HG03342 (cell line): ENCODE measurements at regions not wholly inside any gene's neighbourhood (a gene's known extent, or its start where the extent isn't known, plus 50 kb on each side); places are given as distances from the start of the nearest gene placed in this dataset.
"Not testable (repeated sequence)": the region's sequence is repeated elsewhere in the genome, so short reads cannot be mapped to it uniquely, and the experiment has no call there.

ENCODE experiments used
- ATAC-seq: cut with Tn5 transposase; IDR thresholded peaks from one replicate; pipeline ENCODE4 v1.9.1; 2021; ENCODE audit warnings: mild to moderate bottlenecking, moderate library complexity; ENCODE audit not compliant: unreplicated experiment

GRCh38 chr10:71107117-71107516 is 105.3 kb upstream of the UNC5B start:
- ATAC-seq, result not testable (repeated sequence)

- ATAC-seq, result not testable (repeated sequence)
Observed at GRCh38 chr10:71108042-71108441, 104.3 kb upstream of the UNC5B start.

- ATAC-seq, result no peak
Observed at GRCh38 chr10:71112138-71112785, 100.1 kb upstream of the UNC5B start.

GRCh38 chr10:71116426-71116825 is 95.9 kb upstream of the UNC5B start:
- no peak for ATAC-seq

- not testable (repeated sequence) for ATAC-seq
Observed at GRCh38 chr10:71117589-71117988, 94.8 kb upstream of the UNC5B start.

- no peak for ATAC-seq
Observed at GRCh38 chr10:71123023-71123422, 89.3 kb upstream of the UNC5B start.

GRCh38 chr10:71124921-71125748 is 87.2 kb upstream of the UNC5B start:
- ATAC-seq, result no peak

GRCh38 chr10:71125749-71126107 is 86.6 kb upstream of the UNC5B start:
- ATAC-seq, result no peak

- no peak for ATAC-seq
Observed at GRCh38 chr10:71126432-71126831, 85.9 kb upstream of the UNC5B start.

- ATAC-seq, result no peak
Observed at GRCh38 chr10:71127104-71127503, 85.3 kb upstream of the UNC5B start.

- no peak for ATAC-seq
Observed at GRCh38 chr10:71127773-71128172, 84.6 kb upstream of the UNC5B start.

- ATAC-seq, result no peak
Observed at GRCh38 chr10:71128311-71128980, 83.9 kb upstream of the UNC5B start.

GRCh38 chr10:71131096-71131495 is 81.3 kb upstream of the UNC5B start:
- no peak for ATAC-seq

- ATAC-seq, result no peak
Observed at GRCh38 chr10:71131508-71132088, 80.8 kb upstream of the UNC5B start.

GRCh38 chr10:71132321-71132810 is 80.0 kb upstream of the UNC5B start:
- no peak for ATAC-seq

GRCh38 chr10:71133710-71134686 is 78.4 kb upstream of the UNC5B start:
- ATAC-seq, result no peak

- ATAC-seq, result no peak
Observed at GRCh38 chr10:71134732-71135211, 77.6 kb upstream of the UNC5B start.

- ATAC-seq, result no peak
Observed at GRCh38 chr10:71135236-71135635, 77.1 kb upstream of the UNC5B start.

- ATAC-seq, result no peak
Observed at GRCh38 chr10:71136036-71136721, 76.2 kb upstream of the UNC5B start.
